ENCODE measurements at regions not wholly inside any gene's neighbourhood (a gene's known extent, or its start where the extent isn't known, plus 50 kb on each side); places are given as distances from the start of the nearest gene placed in this dataset.

GRCh38 chr1:56400526-56400925, 178.8 kb downstream of the PLPP3 start:
- TF ChIP-seq TEAD4 (IDR thresholded peaks at IDR 0.05) (no peak), YY1 (IDR thresholded peaks at IDR 0.05; ENCODE audit: low read depth) (no peak), EGR1 (IDR thresholded peaks at IDR 0.05) (no peak), CREB1 (IDR thresholded peaks at IDR 0.05; ENCODE audit: low read depth) (no peak), TCF12 (IDR thresholded peaks at IDR 0.05; ENCODE audit: low read depth) (no peak), CEBPB (IDR thresholded peaks at IDR 0.05) (no peak)

- TF ChIP-seq EGR1 (IDR thresholded peaks at IDR 0.05): no peak
- TF ChIP-seq RAD21 (IDR thresholded peaks at IDR 0.05; ENCODE audit: low read depth): no peak
- no peak for TF ChIP-seq TEAD4 (IDR thresholded peaks at IDR 0.05)
- no peak for TF ChIP-seq TCF12 (IDR thresholded peaks at IDR 0.05; ENCODE audit: low read depth)
- no peak for TF ChIP-seq CEBPB (IDR thresholded peaks at IDR 0.05)
- TF ChIP-seq, protein P1, sequence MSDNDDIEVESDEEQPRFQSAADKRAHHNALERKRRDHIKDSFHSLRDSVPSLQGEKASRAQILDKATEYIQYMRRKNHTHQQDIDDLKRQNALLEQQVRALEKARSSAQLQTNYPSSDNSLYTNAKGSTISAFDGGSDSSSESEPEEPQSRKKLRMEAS (IDR thresholded peaks at IDR 0.05): no peak
- TF ChIP-seq, protein P2, sequence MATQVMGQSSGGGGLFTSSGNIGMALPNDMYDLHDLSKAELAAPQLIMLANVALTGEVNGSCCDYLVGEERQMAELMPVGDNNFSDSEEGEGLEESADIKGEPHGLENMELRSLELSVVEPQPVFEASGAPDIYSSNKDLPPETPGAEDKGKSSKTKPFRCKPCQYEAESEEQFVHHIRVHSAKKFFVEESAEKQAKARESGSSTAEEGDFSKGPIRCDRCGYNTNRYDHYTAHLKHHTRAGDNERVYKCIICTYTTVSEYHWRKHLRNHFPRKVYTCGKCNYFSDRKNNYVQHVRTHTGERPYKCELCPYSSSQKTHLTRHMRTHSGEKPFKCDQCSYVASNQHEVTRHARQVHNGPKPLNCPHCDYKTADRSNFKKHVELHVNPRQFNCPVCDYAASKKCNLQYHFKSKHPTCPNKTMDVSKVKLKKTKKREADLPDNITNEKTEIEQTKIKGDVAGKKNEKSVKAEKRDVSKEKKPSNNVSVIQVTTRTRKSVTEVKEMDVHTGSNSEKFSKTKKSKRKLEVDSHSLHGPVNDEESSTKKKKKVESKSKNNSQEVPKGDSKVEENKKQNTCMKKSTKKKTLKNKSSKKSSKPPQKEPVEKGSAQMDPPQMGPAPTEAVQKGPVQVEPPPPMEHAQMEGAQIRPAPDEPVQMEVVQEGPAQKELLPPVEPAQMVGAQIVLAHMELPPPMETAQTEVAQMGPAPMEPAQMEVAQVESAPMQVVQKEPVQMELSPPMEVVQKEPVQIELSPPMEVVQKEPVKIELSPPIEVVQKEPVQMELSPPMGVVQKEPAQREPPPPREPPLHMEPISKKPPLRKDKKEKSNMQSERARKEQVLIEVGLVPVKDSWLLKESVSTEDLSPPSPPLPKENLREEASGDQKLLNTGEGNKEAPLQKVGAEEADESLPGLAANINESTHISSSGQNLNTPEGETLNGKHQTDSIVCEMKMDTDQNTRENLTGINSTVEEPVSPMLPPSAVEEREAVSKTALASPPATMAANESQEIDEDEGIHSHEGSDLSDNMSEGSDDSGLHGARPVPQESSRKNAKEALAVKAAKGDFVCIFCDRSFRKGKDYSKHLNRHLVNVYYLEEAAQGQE (IDR thresholded peaks at IDR 0.05; ENCODE audit: low read depth): no peak
- no peak for TF ChIP-seq USF1 (IDR thresholded peaks at IDR 0.05)
- no peak for TF ChIP-seq CREB1 (IDR thresholded peaks at IDR 0.05; ENCODE audit: low read depth)
- no peak for TF ChIP-seq TAF1 (IDR thresholded peaks at IDR 0.05; ENCODE audit: low read depth)
- TF ChIP-seq NFIC (IDR thresholded peaks at IDR 0.05): no peak
- TF ChIP-seq FOXM1 (IDR thresholded peaks at IDR 0.05; ENCODE audit: borderline replicate concordance, low read depth): no peak
These were observed 179.6 kb downstream of the PLPP3 start for GRCh38 chr1:56399795-56400194.

GRCh38 chr1:56399326-56399725, 180.0 kb downstream of the PLPP3 start:
- TF ChIP-seq CREB1 (IDR thresholded peaks at IDR 0.05; ENCODE audit: low read depth): no peak
- no peak for TF ChIP-seq TCF12 (IDR thresholded peaks at IDR 0.05; ENCODE audit: low read depth)
- TF ChIP-seq FOXM1 (IDR thresholded peaks at IDR 0.05; ENCODE audit: borderline replicate concordance, low read depth): no peak
- TF ChIP-seq, protein P1 (IDR thresholded peaks at IDR 0.05): no peak
- TF ChIP-seq RAD21 (IDR thresholded peaks at IDR 0.05; ENCODE audit: low read depth): no peak

GRCh38 chr1:56397811-56398231, 181.5 kb downstream of the PLPP3 start:
- TF ChIP-seq FOXM1 (IDR thresholded peaks at IDR 0.05; ENCODE audit: borderline replicate concordance, low read depth): no peak
- TF ChIP-seq TCF12 (IDR thresholded peaks at IDR 0.05; ENCODE audit: low read depth): no peak
- no peak for TF ChIP-seq TEAD4 (IDR thresholded peaks at IDR 0.05)
- TF ChIP-seq CREB1 (IDR thresholded peaks at IDR 0.05; ENCODE audit: low read depth): no peak
- no peak for TF ChIP-seq ZBTB7A (IDR thresholded peaks at IDR 0.05; ENCODE audit: low read depth)

GRCh38 chr1:56397409-56397808, 182.0 kb downstream of the PLPP3 start:
- no peak for TF ChIP-seq TAF1 (IDR thresholded peaks at IDR 0.05; ENCODE audit: low read depth)
- no peak for TF ChIP-seq EP300 (IDR thresholded peaks at IDR 0.05; ENCODE audit: borderline replicate concordance)
- TF ChIP-seq EGR1 (IDR thresholded peaks at IDR 0.05): no peak
- no peak for TF ChIP-seq RAD21 (IDR thresholded peaks at IDR 0.05; ENCODE audit: low read depth)
- TF ChIP-seq, protein P2 (IDR thresholded peaks at IDR 0.05; ENCODE audit: low read depth): no peak
- no peak for TF ChIP-seq TEAD4 (IDR thresholded peaks at IDR 0.05)
- TF ChIP-seq FOXM1 (IDR thresholded peaks at IDR 0.05; ENCODE audit: borderline replicate concordance, low read depth): no peak
- TF ChIP-seq, protein P1 (IDR thresholded peaks at IDR 0.05): no peak
- TF ChIP-seq NFIC (IDR thresholded peaks at IDR 0.05): no peak

DNA sequence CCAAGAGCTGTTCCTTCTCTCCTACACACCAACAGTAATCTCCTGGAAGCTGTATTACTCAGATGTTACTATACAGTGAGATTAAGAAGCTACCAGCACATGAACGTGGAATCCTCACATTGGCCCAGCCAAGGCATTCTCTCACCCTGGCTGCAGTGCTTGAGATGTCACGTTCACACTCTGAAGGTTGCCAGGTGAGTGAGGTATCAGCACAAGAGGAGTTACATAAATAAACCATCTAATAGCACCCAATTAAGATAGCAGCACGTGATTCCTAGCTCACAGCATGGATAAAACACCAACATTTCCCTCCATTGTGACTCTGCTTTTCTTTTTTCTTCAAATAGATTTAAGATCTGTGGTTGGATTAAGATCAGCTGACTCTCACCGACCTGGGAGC, 182.8 kb downstream of the PLPP3 start:
- no peak for TF ChIP-seq ZBTB7A (IDR thresholded peaks at IDR 0.05; ENCODE audit: low read depth)
- TF ChIP-seq, protein P1 (IDR thresholded peaks at IDR 0.05): no peak
- TF ChIP-seq NFIC (IDR thresholded peaks at IDR 0.05): no peak
- no peak for TF ChIP-seq TEAD4 (IDR thresholded peaks at IDR 0.05)
- TF ChIP-seq YY1 (IDR thresholded peaks at IDR 0.05; ENCODE audit: low read depth): no peak
- no peak for TF ChIP-seq EGR1 (IDR thresholded peaks at IDR 0.05)
- TF ChIP-seq TCF12 (IDR thresholded peaks at IDR 0.05; ENCODE audit: low read depth): no peak
- no peak for TF ChIP-seq CEBPB (IDR thresholded peaks at IDR 0.05)
- TF ChIP-seq TAF1 (IDR thresholded peaks at IDR 0.05; ENCODE audit: low read depth): no peak
- TF ChIP-seq FOXM1 (IDR thresholded peaks at IDR 0.05; ENCODE audit: borderline replicate concordance, low read depth): no peak
- TF ChIP-seq RAD21 (IDR thresholded peaks at IDR 0.05; ENCODE audit: low read depth): no peak
- TF ChIP-seq EP300 (IDR thresholded peaks at IDR 0.05; ENCODE audit: borderline replicate concordance): no peak
- no peak for TF ChIP-seq USF1 (IDR thresholded peaks at IDR 0.05)
- TF ChIP-seq, protein P2 (IDR thresholded peaks at IDR 0.05; ENCODE audit: low read depth): no peak
- no peak for TF ChIP-seq CREB1 (IDR thresholded peaks at IDR 0.05; ENCODE audit: low read depth)
